ENCODE measurements at regions not wholly inside any gene's neighbourhood (a gene's known extent, or its start where the extent isn't known, plus 50 kb on each side); places are given as distances from the start of the nearest gene placed in this dataset.

GRCh38 chr2:236840857-236841256 lies 244.8 kb upstream of the COPS8 start:
- TF ChIP-seq CTCF (IDR thresholded peaks at IDR 0.05; ENCODE audit: poor library complexity, severe bottlenecking) (no peak), MXI1 (conservative IDR thresholded peaks at IDR 0.05; ENCODE audit: poor library complexity, severe bottlenecking) (no peak), EZH2 (IDR thresholded peaks at IDR 0.05; ENCODE audit: borderline replicate concordance, insufficient read depth, low read length, poor library complexity, severe bottlenecking) (no peak), POLR2AphosphoS5 (IDR thresholded peaks at IDR 0.05) (no peak), TAF1 (IDR thresholded peaks at IDR 0.05; ENCODE audit: low read depth) (no peak)

All from neural cell (in vitro differentiated cells).